SK-N-SH (cell line): ENCODE measurements at regions not wholly inside any gene's neighbourhood (a gene's known extent, or its start where the extent isn't known, plus 50 kb on each side); places are given as distances from the start of the nearest gene placed in this dataset.
A peak's percentile ranks its signal among the peaks of the same experiment; 100 is the strongest.

Source experiments
- CTCF ChIA-PET: fragments of 300-600, 350-600 bp; formaldehyde crosslinking; extraction: SDS; loops from one replicate; lab custom pipeline; 2021; lab: Yijun Ruan, JAX
- POLR2A ChIA-PET: fragments of 350-600 bp; sonication (Branson Sonifier 250); formaldehyde crosslinking; extraction: SDS; loops from one replicate; lab custom pipeline; 2020; ENCODE audit warnings: antibody characterized with exemption, inconsistent platforms; lab: Yijun Ruan, JAX
- DNase-seq: peaks from one replicate; pipeline ENCODE4 v3.0.0; 2012
- H2AFZ ChIP-seq: fragments of 200-600 bp; sonication (generic); 2 replicates; pipeline ENCODE4 v1.8.1; 2016; ENCODE audit warnings: antibody characterized with exemption, mild to moderate bottlenecking, low read depth
- H3F3A ChIP-seq: fragments of 200-600 bp; sonication (generic); replicated peaks from 2 replicates; pipeline ENCODE3; 2016; ENCODE audit warnings: antibody characterized with exemption, mild to moderate bottlenecking; ENCODE audit not compliant: insufficient read depth
- H3K27ac ChIP-seq, 2 experiments: fragments of 200-500 bp in 1 of 2; fragments of 200-600 bp in 1 of 2; sonication (Bioruptor generic) in 1 of 2; sonication (generic), shearing (Covaris generic) in 1 of 2; 2 replicates each; pipeline versions ENCODE4 v1.5.1 to v1.6.1; 2014 to 2016; ENCODE audit warnings: low read depth in 2 of 2, inconsistent platforms in 1 of 2, low read length in 1 of 2, mild to moderate bottlenecking in 1 of 2, mixed read lengths in 1 of 2
- H3K27me3 ChIP-seq: fragments of 200-600 bp; sonication (generic), shearing (Covaris generic); 2 replicates; pipeline ENCODE4 v1.6.1; 2016; ENCODE audit warnings: mixed run types; ENCODE audit not compliant: insufficient read depth
- H3K36me3 ChIP-seq, 2 experiments: fragments of 200-500 bp in 1 of 2; fragments of 200-600 bp in 1 of 2; sonication (Bioruptor generic) in 1 of 2; sonication (generic) in 1 of 2; replicated peaks in 1 of 2; 2 replicates each; pipeline versions ENCODE3 to v1.5.1; 2014 to 2016; ENCODE audit warnings: low read length in 1 of 2, mild to moderate bottlenecking in 1 of 2; ENCODE audit not compliant: insufficient read depth in 2 of 2, control insufficient read depth in 1 of 2
- H3K4me1 ChIP-seq, 2 experiments: fragments of 200-500 bp in 1 of 2; fragments of 200-600 bp in 1 of 2; sonication (Bioruptor generic) in 1 of 2; sonication (generic), shearing (Covaris generic) in 1 of 2; 2 replicates each; pipeline versions ENCODE4 v1.5.1 to v1.6.1; 2014 to 2016; ENCODE audit warnings: low read depth in 1 of 2, low read length in 1 of 2, mixed run types in 1 of 2; ENCODE audit not compliant: insufficient read depth in 2 of 2, control insufficient read depth in 1 of 2
- H3K4me2 ChIP-seq: fragments of 200-600 bp; sonication (generic), shearing (Covaris generic); 2 replicates; pipeline ENCODE4 v1.6.1; 2017; ENCODE audit warnings: mixed run types
- H3K4me3 ChIP-seq, 2 experiments: fragments of 200-500 bp in 1 of 2; fragments of 200-600 bp in 1 of 2; sonication (Bioruptor generic) in 1 of 2; sonication (generic), shearing (Covaris generic) in 1 of 2; 2 replicates each; pipeline versions ENCODE4 v1.5.1 to v1.8.1; 2014 to 2016; ENCODE audit warnings: low read depth in 2 of 2, inconsistent platforms in 1 of 2, low read length in 1 of 2, mild to moderate bottlenecking in 1 of 2, mixed read lengths in 1 of 2, moderate library complexity in 1 of 2
- H3K79me2 ChIP-seq: fragments of 200-600 bp; sonication (generic); 2 replicates; pipeline ENCODE4 v1.8.1; 2017; ENCODE audit warnings: mild to moderate bottlenecking; ENCODE audit not compliant: insufficient read depth
- H3K9ac ChIP-seq: fragments of 200-600 bp; sonication (generic); 2 replicates; pipeline ENCODE4 v1.6.1; 2017; ENCODE audit warnings: mixed run types
- H3K9me2 ChIP-seq: fragments of 200-600 bp; sonication (generic); 2 replicates; pipeline ENCODE4 v1.6.1; 2017; ENCODE audit warnings: mixed run types
- H3K9me3 ChIP-seq: fragments of 200-600 bp; sonication (generic); 2 replicates; pipeline ENCODE4 v1.6.1; 2017; ENCODE audit warnings: mixed run types, mild to moderate bottlenecking, moderate library complexity
- H4K20me1 ChIP-seq: fragments of 200-600 bp; sonication (generic); 2 replicates; pipeline ENCODE4 v1.6.1; 2017; ENCODE audit warnings: mild to moderate bottlenecking, mixed run types; ENCODE audit not compliant: insufficient read depth
- CHD2 ChIP-seq: fragments of 150-350 bp; IDR thresholded peaks from 2 replicates; pipeline ENCODE4 v1.6.1; 2018; ENCODE audit warnings: low read length; ENCODE audit not compliant: partially characterized antibody
- ELF1 ChIP-seq: IDR thresholded peaks from 2 replicates; pipeline ENCODE4 v1.4.0; 2012
- EZH2phosphoT487 ChIP-seq: fragments of 200-600 bp; sonication (generic); IDR thresholded peaks from 2 replicates; pipeline ENCODE4 v1.6.1; 2017; ENCODE audit warnings: low read depth, mixed run types, mild to moderate bottlenecking, antibody characterized with exemption, moderate library complexity, borderline replicate concordance
- FOSL2 ChIP-seq: IDR thresholded peaks from 2 replicates; pipeline ENCODE4 v1.4.0; 2012; ENCODE audit warnings: low read depth, mild to moderate bottlenecking, moderate library complexity, borderline replicate concordance
- GABPA ChIP-seq: IDR thresholded peaks from 2 replicates; pipeline ENCODE4 v1.4.0; 2012; ENCODE audit warnings: low read depth, mild to moderate bottlenecking
- IRF3 ChIP-seq: fragments of 150-350 bp; IDR thresholded peaks from 2 replicates; pipeline ENCODE4 v1.6.1; 2016; ENCODE audit warnings: mild to moderate bottlenecking, low read depth, low read length
- MAX ChIP-seq: IDR thresholded peaks from 2 replicates; pipeline ENCODE4 v1.4.0; 2012; ENCODE audit warnings: low read depth
- MEF2A ChIP-seq: IDR thresholded peaks from 2 replicates; pipeline ENCODE4 v1.4.0; 2012; ENCODE audit warnings: low read depth, borderline replicate concordance
- MXI1 ChIP-seq: IDR thresholded peaks from 2 replicates; pipeline ENCODE4 v1.6.1; 2012; ENCODE audit warnings: mild to moderate bottlenecking, low read depth, low read length, improper control_type of control experiment
- NFIC ChIP-seq: IDR thresholded peaks from 2 replicates; pipeline ENCODE4 v1.4.0; 2012; ENCODE audit warnings: borderline replicate concordance
- NRF1 ChIP-seq: IDR thresholded peaks from 2 replicates; pipeline ENCODE4 v1.6.1; 2012; ENCODE audit warnings: low read depth, mild to moderate bottlenecking, low read length
- PBX3 ChIP-seq: IDR thresholded peaks from 2 replicates; pipeline ENCODE4; 2012
- POLR2AphosphoS5 ChIP-seq: IDR thresholded peaks from 2 replicates; pipeline ENCODE4 v1.6.1; 2012; ENCODE audit warnings: low read depth, low read length
- RAD21 ChIP-seq: IDR thresholded peaks from 2 replicates; pipeline ENCODE4 v1.6.1; 2012; ENCODE audit warnings: mild to moderate bottlenecking, low read length
- RCOR1 ChIP-seq: fragments of 150-350 bp; IDR thresholded peaks from 2 replicates; pipeline ENCODE4 v1.6.1; 2017; ENCODE audit warnings: antibody characterized with exemption, low read length
- REST ChIP-seq: IDR thresholded peaks from 2 replicates; pipeline ENCODE4 v1.6.1; 2012; ENCODE audit warnings: mild to moderate bottlenecking, low read depth, low read length, moderate library complexity
- YY1 ChIP-seq: IDR thresholded peaks from 2 replicates; pipeline ENCODE4 v1.4.0; 2012; ENCODE audit warnings: low read depth, mild to moderate bottlenecking
- WGBS: methylation state at CpG from one replicate; pipeline ENCODE4 v1.1.6; 2017; ENCODE audit warnings: low lambda C conversion rate; 5-methylcytosine and 5-hydroxymethylcytosine counted together
- TF ChIP-seq, protein P1 (sequence below): fragments of 200-600 bp; sonication (generic); IDR thresholded peaks from 2 replicates; pipeline ENCODE4 v1.6.1; 2017; ENCODE audit warnings: antibody characterized with exemption, mild to moderate bottlenecking, moderate library complexity

GRCh38 chr1:87965193-87965592 lies 636.5 kb downstream of the LMO4 start:
- Histone ChIP-seq H3K27ac (no peak overlapping the region), H4K20me1 (no peaks in the 10 kb centered on the region), H3K4me2 (no peak overlapping the region), H3K79me2 (no peaks in the 10 kb centered on the region), H3K4me3 (no peak overlapping the region), H3K9me3 (no peaks in the 10 kb centered on the region)
- POLR2A ChIA-PET: no interaction called here
- no peak for TF ChIP-seq YY1
- no peak for TF ChIP-seq MEF2A
- no peak for TF ChIP-seq RCOR1
- no peak for TF ChIP-seq RAD21
- TF ChIP-seq NRF1: no peak
- TF ChIP-seq MAX: no peak
- no peak for TF ChIP-seq ELF1
- no peak for TF ChIP-seq CHD2
- TF ChIP-seq, all 33 proteins: peak for 0
- Histone ChIP-seq H3K9me2 (no peaks in the 10 kb centered on the region), H3K9ac (no peak overlapping the region), H3F3A (peaks cover 20% of the 10 kb centered on the region), H3K4me1 (peaks cover 0 to 12% of the 10 kb centered on the region in 2 experiments; a peak in 1 of 4 replicates), H2AFZ (no peak overlapping the region), H3K27me3 (no peaks in the 10 kb centered on the region), H3K36me3 (no peaks in the 10 kb centered on the region)
- 95% methylated on average over 5 of the region's 5 CpGs for WGBS
- CTCF ChIA-PET: interaction anchor here (0.6 to 1.0 kb wide), 2 partner anchors 12 to 686 kb away, joined by 3 to 4 read pairs; no protein-coding TSS in a partner anchor
- DNase-seq: no peak

DNA sequence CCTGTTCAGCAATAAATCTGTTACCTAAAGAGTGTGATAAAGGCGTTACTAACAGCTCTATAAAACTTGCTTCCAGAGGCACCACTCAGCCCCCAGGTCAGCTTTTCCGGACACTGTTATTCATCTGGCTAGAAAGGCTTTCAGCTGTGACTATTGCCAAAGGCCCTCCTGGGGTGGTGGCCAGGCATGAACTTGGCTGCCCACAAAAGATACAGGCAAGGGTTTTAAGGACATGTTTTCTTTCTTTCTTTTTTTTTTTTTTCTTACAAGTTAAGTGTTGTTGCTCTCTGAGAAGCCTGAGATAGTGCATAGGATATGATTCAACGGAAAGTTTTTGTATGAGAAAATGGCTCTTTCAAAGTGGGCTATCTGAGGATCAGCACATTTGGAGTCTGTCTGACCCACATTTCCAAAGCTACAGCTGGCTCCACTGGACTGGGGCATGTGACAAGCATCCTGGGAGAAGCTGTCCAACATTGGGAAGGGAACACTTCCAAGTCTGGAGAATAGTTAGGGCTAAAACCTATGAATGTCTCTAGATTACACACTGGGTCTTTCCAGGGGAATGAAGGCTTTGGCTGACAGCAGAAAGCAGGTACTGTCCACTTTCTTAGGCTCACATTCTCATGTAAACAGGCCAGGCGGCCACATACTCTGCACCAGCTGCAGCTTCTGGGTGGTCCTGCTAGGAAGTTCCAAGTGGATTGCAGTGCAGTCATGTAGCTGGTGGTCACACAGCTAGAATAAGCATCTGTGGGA lies 639.7 kb downstream of the LMO4 start:
- H3K36me3 ChIP-seq: no peaks in the 10 kb centered on the region
- WGBS: 30% methylated on average over 4 of the region's 4 CpGs
- H3K27ac ChIP-seq: peak overlapping the region in 1 of 2 experiments; percentile 88; a peak in 2 of 4 replicates
- no peaks in the 10 kb centered on the region for H3K9me2 ChIP-seq
- H3K4me3 ChIP-seq: no peak overlapping the region
- ChIA-PET POLR2A (no interaction called here), CTCF (interaction anchor here (1.1 to 1.7 kb wide), 2 partner anchors 15 to 676 kb away, joined by 3 to 8 read pairs; no protein-coding TSS in a partner anchor)
- H4K20me1 ChIP-seq: no peaks in the 10 kb centered on the region
- H3K9ac ChIP-seq: peak overlapping the region; percentile 37; the same call in 1 of the 2 replicates
- peaks cover 20% of the 10 kb centered on the region for H3F3A ChIP-seq
- H3K79me2 ChIP-seq: no peaks in the 10 kb centered on the region
- peaks cover 0 to 12% of the 10 kb centered on the region in 2 experiments; a peak in 1 of 4 replicates for H3K4me1 ChIP-seq
- H3K27me3 ChIP-seq: no peaks in the 10 kb centered on the region
- H3K4me2 ChIP-seq: peak overlapping the region; percentile 32
- DNase-seq: no peak
- peak overlapping the region; percentile 89 for H2AFZ ChIP-seq
- no peaks in the 10 kb centered on the region for H3K9me3 ChIP-seq
- TF ChIP-seq EZH2phosphoT487 (no peak), ELF1 (no peak), IRF3 (no peak), NRF1 (no peak), RAD21 (no peak), REST (no peak), FOSL2 (no peak), MAX (no peak), YY1 (no peak), MXI1 (no peak), POLR2AphosphoS5 (no peak), NFIC (peak; percentile 60), GABPA (no peak), PBX3 (peak; percentile 22)
- TF ChIP-seq, protein P1, sequence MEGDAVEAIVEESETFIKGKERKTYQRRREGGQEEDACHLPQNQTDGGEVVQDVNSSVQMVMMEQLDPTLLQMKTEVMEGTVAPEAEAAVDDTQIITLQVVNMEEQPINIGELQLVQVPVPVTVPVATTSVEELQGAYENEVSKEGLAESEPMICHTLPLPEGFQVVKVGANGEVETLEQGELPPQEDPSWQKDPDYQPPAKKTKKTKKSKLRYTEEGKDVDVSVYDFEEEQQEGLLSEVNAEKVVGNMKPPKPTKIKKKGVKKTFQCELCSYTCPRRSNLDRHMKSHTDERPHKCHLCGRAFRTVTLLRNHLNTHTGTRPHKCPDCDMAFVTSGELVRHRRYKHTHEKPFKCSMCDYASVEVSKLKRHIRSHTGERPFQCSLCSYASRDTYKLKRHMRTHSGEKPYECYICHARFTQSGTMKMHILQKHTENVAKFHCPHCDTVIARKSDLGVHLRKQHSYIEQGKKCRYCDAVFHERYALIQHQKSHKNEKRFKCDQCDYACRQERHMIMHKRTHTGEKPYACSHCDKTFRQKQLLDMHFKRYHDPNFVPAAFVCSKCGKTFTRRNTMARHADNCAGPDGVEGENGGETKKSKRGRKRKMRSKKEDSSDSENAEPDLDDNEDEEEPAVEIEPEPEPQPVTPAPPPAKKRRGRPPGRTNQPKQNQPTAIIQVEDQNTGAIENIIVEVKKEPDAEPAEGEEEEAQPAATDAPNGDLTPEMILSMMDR: no peak
